SU-DHL-6 (cell line): ENCODE measurements at regions not wholly inside any gene's neighbourhood (a gene's known extent, or its start where the extent isn't known, plus 50 kb on each side); places are given as distances from the start of the nearest gene placed in this dataset.

Source experiments
- H2AFZ ChIP-seq: fragments of 200-600 bp; sonication (generic); 2 replicates; pipeline ENCODE4 v1.6.1; 2014; ENCODE audit warnings: low read depth, mild to moderate bottlenecking, moderate library complexity, mixed read lengths, antibody characterized with exemption, low read length; ENCODE audit not compliant: severe bottlenecking
- H3F3A ChIP-seq: fragments of 200-600 bp; shearing (Covaris generic); 2 replicates; pipeline ENCODE4 v1.6.0; 2016; ENCODE audit warnings: antibody characterized with exemption, mild to moderate bottlenecking; ENCODE audit not compliant: insufficient read depth
- H3K27ac ChIP-seq: fragments of 200-600 bp; sonication (generic); 2 replicates; pipeline ENCODE4 v1.5.1; 2016; ENCODE audit warnings: low read depth, mild to moderate bottlenecking, low read length, moderate library complexity, mixed read lengths
- H3K27me3 ChIP-seq: fragments of 200-600 bp; sonication (generic), shearing (Covaris generic); 2 replicates; pipeline ENCODE4 v1.6.0; 2014; ENCODE audit warnings: mild to moderate bottlenecking, low read length
- H3K36me3 ChIP-seq: fragments of 200-600 bp; sonication (generic); 2 replicates; pipeline ENCODE4 v1.6.1; 2014; ENCODE audit warnings: mild to moderate bottlenecking, low read length, mixed read lengths
- H3K4me2 ChIP-seq: fragments of 300-600, 200-600 bp; shearing (Covaris generic), sonication (generic); 2 replicates; pipeline ENCODE4 v1.6.0; 2014; ENCODE audit warnings: low read length, low read depth, mild to moderate bottlenecking; ENCODE audit not compliant: poor library complexity, severe bottlenecking
- H3K4me3 ChIP-seq: fragments of 200-600 bp; sonication (generic); 2 replicates; pipeline ENCODE4 v1.5.1; 2014; ENCODE audit warnings: antibody characterized with exemption, low read length, mild to moderate bottlenecking, mixed read lengths; ENCODE audit not compliant: insufficient read depth, poor library complexity, severe bottlenecking
- H3K79me2 ChIP-seq: fragments of 200-600 bp; sonication (generic); 2 replicates; pipeline ENCODE4 v1.6.1; 2014; ENCODE audit warnings: mild to moderate bottlenecking, low read length, moderate library complexity; ENCODE audit not compliant: insufficient read depth
- H3K9ac ChIP-seq: fragments of 200-600 bp; sonication (generic); 2 replicates; pipeline ENCODE4 v1.7.0; 2014; ENCODE audit warnings: mild to moderate bottlenecking, low read length
- H3K9me2 ChIP-seq: fragments of 200-600 bp; sonication (generic); replicated peaks from 2 replicates; pipeline ENCODE4 v1.6.1; 2014; ENCODE audit warnings: low read length; ENCODE audit not compliant: insufficient read depth
- H3K9me3 ChIP-seq: fragments of 200-600 bp; sonication (generic); 2 replicates; pipeline ENCODE4 v1.6.1; 2014; ENCODE audit warnings: low read length, mixed read lengths; ENCODE audit not compliant: insufficient read depth
- H4K20me1 ChIP-seq: fragments of 200-600 bp; sonication (generic); 2 replicates; pipeline ENCODE4 v1.6.1; 2014; ENCODE audit warnings: low read depth, mild to moderate bottlenecking, antibody characterized with exemption, low read length, moderate library complexity, mixed read lengths
- EZH2phosphoT487 ChIP-seq: fragments of 200-600 bp; sonication (generic), shearing (Covaris generic); conservative IDR thresholded peaks from 2 replicates; pipeline ENCODE4 v1.6.1; 2018; ENCODE audit warnings: mild to moderate bottlenecking, antibody characterized with exemption, low read length, moderate library complexity, mixed read lengths
- TF ChIP-seq, protein P1 (sequence below): fragments of 200-600 bp; sonication (generic); IDR thresholded peaks from one replicate; pipeline ENCODE4 v1.5.1; 2017; ENCODE audit warnings: antibody characterized with exemption, mild to moderate bottlenecking, low read length, moderate library complexity; ENCODE audit not compliant: insufficient read depth, poor library complexity, severe bottlenecking

DNA sequence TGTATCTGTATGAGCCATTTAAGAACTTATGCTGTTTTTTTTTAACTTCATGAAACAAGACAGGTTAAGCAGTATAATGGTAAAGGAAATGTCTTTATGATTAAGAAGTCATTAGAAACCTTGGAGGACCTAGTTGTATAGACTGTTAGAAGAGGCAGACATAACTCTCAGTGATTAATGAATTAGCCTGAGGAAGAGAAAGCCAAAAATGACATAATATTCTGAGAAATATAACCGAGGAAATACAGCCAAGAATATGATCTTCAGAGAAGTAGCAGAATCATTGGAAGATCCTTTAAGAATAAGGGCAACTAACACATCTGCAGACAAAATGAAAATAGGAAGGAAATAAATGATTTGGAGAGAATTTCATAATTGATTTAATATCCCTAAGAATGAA lies 738.1 kb upstream of the NCAM2 start:
- no peak overlapping the region for H3K4me2 ChIP-seq
- H3K36me3 ChIP-seq, result no peaks in the 10 kb centered on the region
- no peak overlapping the region for H3K27ac ChIP-seq
- no peaks in the 10 kb centered on the region for H4K20me1 ChIP-seq
- peak overlapping the region; percentile 29 for H2AFZ ChIP-seq
- H3K9me3 ChIP-seq, result no peaks in the 10 kb centered on the region; the same call in 1 of the 2 replicates
- no peaks in the 10 kb centered on the region; the same call in 1 of the 2 replicates for H3F3A ChIP-seq
- H3K79me2 ChIP-seq, result no peaks in the 10 kb centered on the region
- no peaks in the 10 kb centered on the region for H3K9me2 ChIP-seq
- no peak overlapping the region for H3K9ac ChIP-seq
- no peaks in the 10 kb centered on the region for H3K27me3 ChIP-seq
- TF ChIP-seq, protein P1, sequence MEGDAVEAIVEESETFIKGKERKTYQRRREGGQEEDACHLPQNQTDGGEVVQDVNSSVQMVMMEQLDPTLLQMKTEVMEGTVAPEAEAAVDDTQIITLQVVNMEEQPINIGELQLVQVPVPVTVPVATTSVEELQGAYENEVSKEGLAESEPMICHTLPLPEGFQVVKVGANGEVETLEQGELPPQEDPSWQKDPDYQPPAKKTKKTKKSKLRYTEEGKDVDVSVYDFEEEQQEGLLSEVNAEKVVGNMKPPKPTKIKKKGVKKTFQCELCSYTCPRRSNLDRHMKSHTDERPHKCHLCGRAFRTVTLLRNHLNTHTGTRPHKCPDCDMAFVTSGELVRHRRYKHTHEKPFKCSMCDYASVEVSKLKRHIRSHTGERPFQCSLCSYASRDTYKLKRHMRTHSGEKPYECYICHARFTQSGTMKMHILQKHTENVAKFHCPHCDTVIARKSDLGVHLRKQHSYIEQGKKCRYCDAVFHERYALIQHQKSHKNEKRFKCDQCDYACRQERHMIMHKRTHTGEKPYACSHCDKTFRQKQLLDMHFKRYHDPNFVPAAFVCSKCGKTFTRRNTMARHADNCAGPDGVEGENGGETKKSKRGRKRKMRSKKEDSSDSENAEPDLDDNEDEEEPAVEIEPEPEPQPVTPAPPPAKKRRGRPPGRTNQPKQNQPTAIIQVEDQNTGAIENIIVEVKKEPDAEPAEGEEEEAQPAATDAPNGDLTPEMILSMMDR, result no peak
- no peak for TF ChIP-seq EZH2phosphoT487
- H3K4me3 ChIP-seq, result no peak overlapping the region

DNA sequence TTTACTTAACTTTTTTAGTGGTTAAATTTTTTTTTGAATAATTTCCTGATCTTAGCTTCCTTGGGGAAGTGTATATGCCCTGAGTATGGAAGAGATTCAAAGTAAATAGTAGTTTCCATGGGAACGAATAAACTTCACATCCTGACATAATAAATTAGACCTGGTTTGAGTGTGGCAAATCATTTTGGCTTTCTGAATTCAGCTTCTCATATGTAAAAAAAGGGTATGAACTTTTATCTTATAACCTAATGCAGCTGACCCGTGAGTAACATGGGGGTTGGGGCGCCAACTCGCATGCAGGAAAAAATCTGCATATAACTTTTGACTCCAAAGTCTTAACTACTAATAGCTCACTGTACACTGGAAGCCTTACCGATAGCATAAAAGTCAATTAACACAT lies 736.8 kb upstream of the NCAM2 start:
- Histone ChIP-seq H3K36me3 (no peaks in the 10 kb centered on the region), H3K27ac (no peak overlapping the region), H2AFZ (no peak overlapping the region), H3K4me2 (no peak overlapping the region), H3K4me3 (no peak overlapping the region), H4K20me1 (no peaks in the 10 kb centered on the region), H3K79me2 (no peaks in the 10 kb centered on the region), H3F3A (no peaks in the 10 kb centered on the region; the same call in 1 of the 2 replicates), H3K9ac (no peak overlapping the region), H3K9me2 (no peaks in the 10 kb centered on the region), H3K27me3 (no peaks in the 10 kb centered on the region), H3K9me3 (no peaks in the 10 kb centered on the region; the same call in 1 of the 2 replicates)
- TF ChIP-seq, protein P1, result no peak
- no peak for TF ChIP-seq EZH2phosphoT487

DNA sequence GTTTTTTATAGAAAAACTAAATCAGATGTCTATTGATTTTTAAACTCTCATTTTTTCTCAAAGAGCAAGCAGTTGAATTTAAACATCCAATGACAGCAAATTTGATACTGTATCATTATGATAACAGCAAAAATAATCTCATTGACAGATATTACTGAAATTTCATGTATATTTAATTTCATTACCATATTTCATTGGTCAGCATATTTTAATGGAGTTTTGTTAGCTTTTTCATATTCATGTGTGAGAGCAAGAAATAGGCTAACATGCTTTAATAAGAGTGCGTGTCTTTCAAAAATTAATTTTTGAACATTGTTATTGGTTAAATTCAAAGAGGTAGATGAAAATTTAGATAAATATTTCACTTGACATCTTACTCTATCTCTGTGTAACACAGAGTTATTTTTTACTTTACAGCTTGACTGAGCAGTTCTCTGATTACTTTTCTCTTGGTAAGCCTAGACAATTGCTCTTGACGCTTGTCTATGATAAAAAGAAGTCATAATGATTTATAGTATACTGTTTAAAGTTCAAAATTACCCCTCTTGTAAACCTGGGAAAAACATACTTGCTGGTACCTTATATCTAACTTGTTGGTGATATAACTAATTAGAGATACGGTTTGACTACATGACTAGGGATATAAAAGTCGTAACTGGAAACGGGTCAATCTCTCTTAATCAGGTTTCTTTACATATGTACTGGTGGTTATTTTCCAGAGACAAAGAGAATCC lies 732.3 kb upstream of the NCAM2 start:
- no peak overlapping the region for H3K4me2 ChIP-seq
- H3K9me3 ChIP-seq, result no peaks in the 10 kb centered on the region; the same call in 1 of the 2 replicates
- H3F3A ChIP-seq, result no peaks in the 10 kb centered on the region
- no peak overlapping the region for H3K4me3 ChIP-seq
- no peaks in the 10 kb centered on the region for H3K36me3 ChIP-seq
- H3K79me2 ChIP-seq, result no peaks in the 10 kb centered on the region
- no peaks in the 10 kb centered on the region for H4K20me1 ChIP-seq
- H3K9ac ChIP-seq, result no peak overlapping the region
- H3K27ac ChIP-seq, result no peak overlapping the region
- H3K27me3 ChIP-seq, result no peaks in the 10 kb centered on the region
- no peak for TF ChIP-seq EZH2phosphoT487
- TF ChIP-seq, protein P1, result no peak
- no peak overlapping the region for H2AFZ ChIP-seq
- 0 out of 2 replicates have a peak, but pooled peaks cover 3% of the 10 kb centered on the region for H3K9me2 ChIP-seq
